Ureter (tissue), 1 donor: ENCODE measurements at regions not wholly inside any gene's neighbourhood (a gene's known extent, or its start where the extent isn't known, plus 50 kb on each side); places are given as distances from the start of the nearest gene placed in this dataset.
"Not testable (repeated sequence)": the region's sequence is repeated elsewhere in the genome, so short reads cannot be mapped to it uniquely, and the experiment has no call there.

Source experiments
- DNase-seq: peaks from one replicate; pipeline ENCODE4 v3.0.0-alpha.2; 2020; ENCODE audit warnings: low spot score
- donor health status: DM: yes; HTN: yes; CAD: no.

DNA sequence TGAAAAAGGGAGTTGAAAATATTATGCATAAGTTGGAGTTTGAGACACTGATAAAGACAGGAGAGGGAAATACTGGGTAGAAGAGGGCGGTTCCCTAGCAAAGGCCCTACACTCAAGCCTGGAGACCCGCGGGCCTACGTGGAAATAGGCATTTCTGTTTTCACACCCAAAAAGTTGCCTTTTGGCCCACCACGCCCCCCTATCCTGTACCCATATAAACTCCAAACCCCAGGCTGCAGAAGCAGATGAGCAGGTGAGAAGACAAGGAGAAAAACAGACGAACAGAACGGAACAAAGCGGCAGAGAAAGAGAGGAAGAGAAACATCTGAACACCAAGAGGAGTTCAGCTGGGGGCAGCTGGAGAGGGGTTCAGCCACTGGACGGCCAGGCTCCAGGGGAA is 177.9 kb downstream of the GALC start:
- DNase-seq = no peak

DNA sequence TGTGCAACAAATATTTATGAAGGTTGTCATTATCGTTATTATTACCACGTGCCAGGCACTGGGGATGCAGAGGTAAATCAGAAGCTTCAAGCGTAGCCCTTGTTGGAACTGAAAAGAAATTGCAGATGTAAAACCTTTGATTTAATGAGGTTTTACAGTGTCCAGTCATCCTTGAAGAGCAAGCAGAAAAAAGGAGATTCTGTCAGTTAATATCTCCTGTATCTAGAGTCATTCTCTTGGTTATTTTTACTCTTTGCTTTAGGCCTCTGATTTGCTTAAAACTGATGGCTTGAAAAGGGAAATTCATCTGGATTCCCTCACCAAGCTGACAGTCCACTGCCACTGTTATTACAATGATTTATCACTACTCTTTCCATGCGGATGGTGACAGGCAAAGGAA is 179.3 kb downstream of the GALC start:
- DNase-seq = no peak

DNA sequence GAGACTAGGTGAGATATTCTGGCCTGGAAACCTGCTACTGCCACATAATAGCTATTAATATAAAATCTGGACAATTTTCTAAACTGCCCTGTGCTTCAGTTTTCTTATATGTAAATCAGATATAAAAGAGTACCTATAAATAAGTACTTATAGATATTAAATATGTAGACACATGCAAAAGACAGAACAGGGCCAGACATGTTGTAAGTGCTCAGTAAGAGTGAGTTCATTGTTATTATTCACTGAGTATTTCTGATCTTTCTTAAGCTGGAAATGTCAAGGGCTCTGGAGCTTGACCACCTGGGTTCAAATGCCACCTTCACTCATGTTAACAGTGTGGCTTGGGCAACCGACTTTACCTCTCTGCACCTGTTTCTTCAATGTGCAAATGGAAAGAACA is 179.8 kb downstream of the GALC start:
- DNase-seq = no peak

DNA sequence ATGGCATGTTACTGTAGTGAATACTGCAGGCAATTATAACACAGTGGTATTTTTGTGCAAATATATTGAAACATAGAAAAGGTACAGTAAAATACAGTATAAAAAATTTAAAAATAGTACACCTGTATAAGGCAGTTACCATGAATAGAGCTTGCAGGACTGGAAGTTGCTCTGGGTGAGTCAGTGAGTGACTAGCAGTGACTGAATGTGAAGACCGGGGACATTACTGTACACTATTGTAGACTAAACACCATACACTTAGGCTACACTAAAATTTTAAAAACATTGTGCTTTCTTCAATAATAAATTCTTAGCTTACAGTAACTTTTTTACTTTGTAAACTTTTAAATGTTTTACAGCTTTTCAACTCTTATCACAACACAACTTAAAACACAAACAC is 181.7 kb downstream of the GALC start:
- DNase-seq = no peak

DNA sequence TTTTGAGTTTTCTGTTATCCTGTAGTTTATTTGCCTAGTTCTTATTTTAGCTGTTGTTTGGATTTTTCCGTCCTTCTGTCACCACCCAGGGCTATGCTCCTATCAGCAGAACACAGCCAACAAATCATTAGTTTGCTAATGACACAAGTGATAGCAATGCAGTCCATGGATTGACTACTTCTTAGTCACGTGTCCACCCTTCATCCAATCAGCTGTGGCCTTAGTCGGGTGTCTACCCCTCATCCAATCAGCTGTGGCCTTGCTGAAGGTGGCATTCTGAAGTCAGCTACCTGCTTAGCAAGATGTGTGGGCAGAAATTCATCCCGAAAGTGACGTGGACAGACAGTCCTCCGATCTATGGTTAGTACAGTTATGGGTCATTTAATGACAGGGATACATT is 182.3 kb downstream of the GALC start:
- DNase-seq = no peak

DNA sequence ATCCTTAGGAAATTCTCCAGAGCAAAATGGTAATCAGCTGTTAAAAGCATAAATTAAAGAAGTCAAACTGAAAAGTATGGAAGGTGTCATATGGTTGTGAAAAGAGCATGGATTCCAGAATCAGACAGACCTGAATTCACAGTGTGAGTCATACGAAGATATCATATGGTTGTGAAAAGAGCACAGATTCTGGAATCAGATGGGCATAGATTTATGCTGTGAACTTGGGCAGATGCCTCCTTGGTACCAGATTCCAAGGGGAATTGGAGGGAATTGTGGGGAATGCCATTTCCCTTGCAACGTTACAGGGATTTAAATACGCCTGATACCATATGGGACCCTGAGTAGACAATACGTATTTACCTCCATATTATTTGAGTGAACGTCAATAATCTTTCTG is 183.7 kb downstream of the GALC start:
- no peak for DNase-seq

DNA sequence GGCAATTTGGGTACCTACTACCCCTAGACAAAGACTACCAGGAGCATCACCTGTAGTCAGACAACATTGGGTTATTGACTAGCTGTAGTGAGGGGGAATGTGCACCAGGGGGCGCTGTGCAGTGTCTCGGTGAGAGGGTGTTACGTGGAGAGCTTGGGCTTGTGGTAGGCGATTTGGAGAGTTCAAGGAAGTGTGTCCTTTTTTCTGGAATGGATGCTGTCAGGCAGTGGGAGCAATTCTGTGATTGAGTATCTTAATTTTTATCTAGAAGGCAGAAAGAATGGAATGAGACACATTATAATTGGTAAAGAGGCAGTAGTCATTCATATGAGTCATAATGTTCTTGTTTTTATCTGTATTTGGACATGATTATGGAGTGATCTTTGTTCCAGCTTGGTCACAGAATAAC is 187.7 kb downstream of the GALC start:
- no peak for DNase-seq

DNA sequence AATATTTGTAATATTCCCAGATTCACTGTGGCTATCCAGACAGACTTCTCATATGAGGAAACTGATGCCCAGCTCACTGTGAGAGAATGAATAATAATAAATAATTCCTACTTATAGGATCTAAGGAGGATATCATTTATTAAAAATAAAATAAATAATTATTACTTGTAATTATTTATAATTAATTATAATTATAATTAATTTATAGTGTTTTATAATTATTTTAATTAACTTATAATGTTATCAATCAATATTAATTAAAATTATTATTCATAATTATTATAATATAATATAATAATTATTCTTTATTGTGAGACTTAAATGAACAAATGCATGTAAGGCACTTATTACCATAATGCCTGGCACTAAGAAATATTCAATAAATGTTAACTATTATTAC is 192.8 kb downstream of the GALC start:
- no peak for DNase-seq

DNA sequence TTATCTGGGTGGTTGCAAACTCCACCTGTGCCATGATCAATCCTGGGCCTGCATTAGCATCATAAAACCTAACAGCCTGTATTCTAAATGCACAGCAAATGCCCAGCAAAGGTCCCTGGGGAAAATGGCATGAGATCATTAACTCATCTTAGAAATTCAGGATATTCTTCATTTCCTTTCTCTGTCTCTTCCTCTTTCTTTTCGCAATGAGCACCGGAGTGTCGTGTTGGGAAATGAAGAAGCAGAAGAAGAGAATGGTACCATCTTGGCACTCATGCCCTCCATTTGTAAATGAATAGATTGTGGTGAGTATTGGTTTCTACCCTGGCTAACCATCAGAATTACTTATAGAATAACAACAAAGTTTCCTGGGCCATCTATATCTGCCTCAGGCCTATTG is 193.6 kb downstream of the GALC start:
- no peak for DNase-seq

DNA sequence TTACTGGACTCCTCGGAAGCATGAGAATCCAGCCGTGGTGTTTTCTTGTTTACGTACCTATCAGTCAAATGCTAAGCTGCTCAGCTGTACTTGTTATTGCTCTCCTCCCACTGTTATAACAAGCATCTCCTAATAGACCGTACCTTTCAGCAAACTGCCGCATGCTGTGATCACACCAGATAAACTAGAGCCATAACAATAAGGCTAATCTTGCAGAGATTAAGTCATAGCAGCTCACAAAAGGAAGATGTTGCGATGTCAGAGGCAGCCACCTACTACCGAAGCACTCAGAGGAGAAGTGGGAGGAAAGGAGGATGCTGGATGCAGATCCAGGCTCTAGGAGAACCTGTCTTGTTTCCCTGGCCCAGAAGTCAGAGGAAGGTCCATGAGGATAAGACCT is 196.0 kb downstream of the GALC start:
- no peak for DNase-seq

DNA sequence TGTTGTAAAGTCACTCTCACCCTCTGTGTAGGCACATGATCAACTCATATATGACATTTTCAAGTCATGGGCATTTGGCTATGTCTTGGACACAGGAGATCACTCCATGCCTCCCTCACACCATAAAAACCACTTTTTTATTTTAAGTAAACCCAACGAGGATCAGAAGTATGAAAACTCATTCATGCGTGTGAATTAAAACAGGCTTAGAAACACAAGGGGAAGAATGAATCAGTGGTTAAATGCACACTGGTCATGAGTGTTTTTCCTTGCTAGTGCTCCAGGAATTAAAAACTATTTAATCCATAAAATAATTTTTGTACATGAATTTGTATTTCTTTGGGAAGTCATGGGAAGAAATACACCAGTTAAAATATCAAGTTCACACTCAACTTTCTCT is 198.4 kb downstream of the GALC start:
- no peak for DNase-seq

DNA sequence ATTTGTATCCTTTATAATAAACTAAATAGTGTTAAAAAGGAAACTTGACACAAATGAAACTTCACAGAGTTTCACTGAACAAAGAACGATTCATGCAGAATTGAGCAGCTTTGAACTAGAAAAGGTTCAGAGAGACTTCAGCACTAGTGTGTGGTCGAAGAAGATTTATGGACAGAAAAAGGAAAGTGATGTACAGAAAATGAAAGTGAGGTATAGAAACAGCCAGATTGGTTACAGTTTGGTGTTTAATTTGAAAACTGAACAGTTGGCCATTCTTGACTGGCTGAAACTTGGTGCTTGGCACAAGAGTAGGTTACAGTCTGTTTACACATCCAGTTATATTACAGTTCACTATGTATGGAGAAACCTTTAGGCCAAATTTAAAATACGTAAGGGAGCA is 207.1 kb downstream of the GALC start:
- no peak for DNase-seq

DNA sequence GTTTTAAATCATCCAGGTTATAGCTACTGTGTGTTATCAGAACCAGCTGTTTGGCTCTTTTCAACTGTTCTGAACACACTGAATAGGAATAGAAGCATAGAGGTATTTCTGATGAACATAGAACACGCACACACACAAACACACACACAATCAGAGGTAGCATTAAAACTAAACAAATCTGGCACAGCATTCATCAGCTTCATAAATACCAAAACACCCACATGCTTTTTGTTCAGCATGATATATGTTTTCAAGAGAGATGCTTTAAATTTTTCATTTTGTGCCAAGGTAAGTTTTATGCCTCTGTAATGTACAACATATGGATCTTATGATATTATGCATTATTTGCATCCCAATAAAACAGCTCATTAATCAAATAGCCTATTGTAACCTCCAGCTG is 208.6 kb downstream of the GALC start:
- DNase-seq = no peak

DNA sequence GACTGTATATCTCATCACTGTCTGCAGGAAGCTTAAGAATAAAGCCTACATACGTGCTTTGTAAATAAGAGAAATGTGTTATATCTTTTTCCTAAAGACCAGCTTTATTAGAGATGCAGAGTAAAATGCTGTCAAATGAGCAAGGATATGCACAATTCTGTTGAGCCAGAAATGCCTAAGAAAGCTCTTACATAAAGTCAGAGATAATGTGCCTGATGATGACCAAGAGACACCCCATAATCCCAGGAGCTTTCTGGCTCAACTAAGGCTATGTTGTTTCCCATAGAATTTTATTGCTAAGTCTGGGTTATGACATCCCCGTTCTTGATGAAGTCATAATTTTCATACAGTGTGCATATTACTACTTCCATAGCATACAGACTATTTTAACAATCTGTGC is 209.9 kb downstream of the GALC start:
- no peak for DNase-seq

DNA sequence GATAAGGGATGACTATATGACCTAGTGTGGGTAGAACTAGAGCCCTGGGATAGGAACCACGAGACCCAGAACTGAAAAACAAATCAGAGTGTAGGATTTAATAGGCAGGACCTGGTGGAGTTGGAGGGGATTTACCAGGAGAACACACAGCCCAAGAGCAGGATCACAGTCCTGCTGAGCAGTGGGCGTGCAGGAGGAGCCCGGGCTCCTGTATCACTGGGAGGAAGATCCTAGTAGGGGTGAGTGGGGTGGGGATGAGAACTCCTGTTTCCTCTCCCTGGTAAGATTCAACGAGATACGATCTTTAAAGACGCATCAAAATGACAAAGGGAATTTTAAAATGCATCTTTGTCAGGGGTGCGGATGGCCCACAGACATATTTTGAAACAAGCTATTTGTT is 220.1 kb downstream of the GALC start:
- DNase-seq = no peak

DNA sequence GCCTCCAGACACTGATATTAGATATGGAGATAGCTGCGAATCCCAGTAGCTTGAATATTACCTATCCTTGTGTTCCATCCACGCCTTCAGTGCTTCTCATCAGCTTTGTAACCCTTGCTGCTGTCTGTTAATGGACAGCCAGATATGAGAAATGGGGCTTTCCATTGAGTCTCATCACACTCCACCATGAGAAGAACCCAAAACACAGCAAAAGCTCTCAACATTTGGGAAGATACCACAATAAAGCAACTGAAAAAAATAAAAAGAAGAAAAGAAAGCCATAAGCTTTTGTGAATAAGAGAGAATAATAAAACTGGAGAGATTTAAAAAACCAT is 225.4 kb downstream of the GALC start:
- DNase-seq = no peak

DNA sequence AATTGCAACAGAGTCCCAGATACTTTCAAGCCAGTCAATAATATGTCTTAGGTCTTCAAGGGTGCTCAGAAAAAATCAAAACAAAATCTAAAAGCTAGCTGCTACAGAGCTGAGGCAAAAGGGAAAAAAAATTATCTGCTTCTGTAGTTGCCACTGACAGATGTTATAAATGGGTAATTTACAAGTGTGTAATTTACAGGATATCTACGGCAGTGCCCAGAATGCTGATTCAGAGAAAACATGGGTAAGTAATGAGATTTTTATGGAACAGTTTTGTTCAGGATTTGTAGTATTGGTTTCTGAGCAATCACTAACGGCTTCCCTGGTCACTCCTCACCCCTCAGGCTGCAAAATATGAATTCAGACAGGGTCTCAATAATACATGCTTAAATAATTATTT is 234.1 kb downstream of the GALC start:
- DNase-seq = no peak

DNA sequence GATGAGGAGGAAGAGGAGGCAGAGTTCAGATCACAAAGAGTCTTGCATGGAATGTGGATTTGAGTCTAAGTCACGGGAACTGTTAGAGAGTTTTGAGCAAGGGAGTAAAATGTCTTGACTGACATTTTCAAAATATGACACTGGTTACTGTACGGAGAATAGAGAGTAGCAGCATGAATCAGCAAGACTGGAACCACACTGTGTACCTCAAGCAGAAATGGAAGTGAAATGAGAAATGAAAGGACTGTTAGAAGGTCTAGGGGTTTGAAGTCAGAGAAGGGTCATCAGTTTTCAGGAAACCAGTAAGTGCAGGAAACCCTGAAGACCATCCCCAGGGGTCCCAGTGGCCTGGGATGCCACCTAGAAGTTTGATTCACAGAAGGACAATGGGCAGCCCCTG is 236.3 kb downstream of the GALC start:
- DNase-seq = no peak

DNA sequence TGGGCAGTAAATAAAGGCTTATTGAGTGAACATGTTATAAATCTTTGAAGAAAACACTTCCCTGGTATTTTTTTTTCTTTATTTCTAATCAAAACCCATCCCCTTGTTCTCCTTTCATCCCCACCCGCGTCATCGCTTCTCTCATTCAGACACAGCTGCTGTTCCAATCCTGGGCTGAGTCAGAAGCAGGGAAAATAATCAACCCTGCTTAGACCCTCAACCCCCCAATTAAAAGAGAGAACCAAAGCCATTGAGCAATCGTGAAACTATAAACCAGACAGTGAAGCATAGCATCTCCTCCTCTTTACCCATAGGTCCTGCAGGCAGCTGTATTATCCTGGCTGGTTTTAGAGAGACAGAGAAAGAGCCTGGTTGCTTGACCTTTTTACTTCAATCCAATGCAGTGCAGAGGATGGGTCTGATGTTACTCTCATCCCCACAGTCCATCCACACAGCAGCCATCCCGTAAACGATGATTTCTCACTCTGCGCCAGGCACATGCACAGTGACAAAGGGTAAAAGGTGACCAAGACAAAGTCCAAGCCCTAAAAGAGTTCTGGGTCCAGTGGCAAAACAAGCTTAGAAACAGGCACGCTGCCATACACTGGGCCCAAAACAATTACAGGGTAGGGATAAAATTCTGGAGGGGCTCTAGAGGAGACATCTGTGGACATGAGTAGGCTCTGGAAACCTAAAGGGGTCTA is 238.3 kb downstream of the GALC start:
- no peak for DNase-seq

DNA sequence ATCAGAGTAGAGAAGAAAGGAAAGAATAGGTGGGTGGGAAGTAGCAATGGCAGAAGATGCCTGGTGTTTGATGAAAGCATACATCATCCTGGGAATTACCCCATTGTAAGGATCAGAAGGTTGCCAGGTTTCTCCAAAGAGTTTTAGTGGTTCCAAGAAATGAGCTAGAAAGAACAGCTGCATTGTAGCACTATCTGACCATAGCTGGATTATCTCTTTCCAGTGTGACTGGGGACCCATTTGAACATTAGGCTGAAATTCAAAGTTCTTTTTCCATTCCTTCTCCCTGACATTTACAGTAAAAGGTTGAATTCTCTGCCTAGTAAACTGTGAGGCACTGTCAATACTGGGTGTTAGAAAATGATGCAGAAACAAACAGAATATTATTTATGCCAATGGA is 244.4 kb downstream of the GALC start:
- DNase-seq = no peak

DNA sequence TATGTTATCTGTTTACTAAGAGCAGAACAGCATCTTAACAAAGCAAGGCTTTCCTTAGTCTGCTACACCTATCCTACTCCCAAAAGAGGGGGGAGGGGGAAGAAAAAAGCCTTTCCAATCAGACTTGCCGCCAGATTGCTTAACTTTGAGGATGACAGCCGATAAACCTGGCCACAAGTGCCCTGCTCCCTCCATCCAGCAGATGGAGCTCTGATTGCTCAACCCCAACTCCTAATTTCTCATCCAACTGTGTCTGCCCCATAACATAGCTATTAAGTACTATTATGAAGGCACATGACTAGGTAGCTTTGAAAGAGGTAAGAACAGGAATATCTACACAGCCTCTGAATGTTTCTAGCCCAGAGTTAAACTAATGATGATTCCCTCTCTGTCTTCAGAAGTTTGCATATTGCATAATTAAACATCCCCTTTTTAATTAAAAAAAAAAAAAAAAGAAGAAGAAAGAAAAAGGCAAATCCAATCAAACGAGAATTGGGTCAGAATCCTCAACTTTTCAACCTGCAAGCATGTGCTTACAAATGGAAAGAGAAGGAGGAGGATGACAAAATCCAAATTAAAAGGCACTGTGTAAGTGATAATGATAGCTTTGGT is 247.4 kb downstream of the GALC start:
- DNase-seq = no peak

DNA sequence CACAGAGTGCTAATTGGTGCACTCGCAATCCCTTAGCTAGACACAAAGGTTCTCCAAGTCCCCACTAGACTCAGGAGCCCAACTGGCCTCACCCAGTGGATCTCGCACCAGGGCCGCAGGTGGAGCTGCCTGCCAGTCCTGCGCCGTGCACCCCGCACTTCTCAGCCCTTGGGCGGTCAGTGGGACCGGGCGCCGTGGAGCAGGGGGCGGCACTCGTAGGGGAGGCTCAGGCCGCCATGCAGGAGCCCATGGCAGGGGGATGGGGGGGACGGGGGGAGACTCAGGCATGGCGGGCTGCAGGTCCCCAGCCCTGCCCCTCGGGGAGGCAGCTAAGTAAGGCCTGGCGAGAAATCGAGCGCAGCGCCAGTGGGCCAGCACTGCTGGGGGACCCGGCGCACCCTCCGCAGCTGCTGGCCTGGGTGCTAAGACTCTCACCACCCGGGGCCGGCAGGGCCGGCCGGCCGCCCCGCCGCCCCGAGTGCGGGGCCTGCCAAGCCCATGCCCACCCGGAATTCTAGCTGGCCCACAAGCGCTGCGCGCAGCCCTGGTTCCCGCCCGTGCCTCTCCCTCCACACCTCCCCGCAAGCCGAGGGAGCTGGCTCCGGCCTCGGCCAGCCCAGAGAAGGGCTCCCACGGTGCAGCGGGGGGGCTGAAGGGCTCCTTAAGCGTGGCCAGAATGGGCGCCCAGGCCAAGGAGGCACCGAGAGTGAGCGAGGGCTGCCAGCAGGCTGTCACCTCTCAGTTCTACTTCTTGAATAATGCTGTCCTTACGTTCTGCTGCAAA is 258.2 kb downstream of the GALC start:
- not testable (repeated sequence) for DNase-seq

DNA sequence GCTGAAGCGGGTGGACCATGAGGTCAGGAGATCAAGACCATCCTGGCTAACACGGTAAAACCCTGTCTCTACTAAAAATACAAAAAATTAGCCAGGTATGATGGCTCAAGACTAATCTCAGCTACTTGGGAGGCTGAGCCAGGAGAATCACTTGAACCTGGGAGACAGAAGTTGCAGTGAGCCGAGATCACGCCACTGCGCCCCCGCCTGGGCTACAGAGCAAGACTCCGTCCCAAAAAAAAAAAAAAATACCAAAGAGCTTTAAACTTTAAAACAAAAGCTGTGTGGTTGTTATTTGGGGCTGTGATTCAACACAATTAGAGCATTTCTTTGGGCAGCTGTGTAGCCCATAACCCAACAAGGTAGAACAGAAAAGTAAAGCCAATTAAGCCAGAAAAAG is 259.9 kb downstream of the GALC start:
- not testable (repeated sequence) for DNase-seq
